Kidney (tissue), 13 donors: ENCODE measurements at regions not wholly inside any gene's neighbourhood (a gene's known extent, or its start where the extent isn't known, plus 50 kb on each side); places are given as distances from the start of the nearest gene placed in this dataset.
A peak's percentile ranks its signal among the peaks of the same experiment; 100 is the strongest.
"Not testable (repeated sequence)": the region's sequence is repeated elsewhere in the genome, so short reads cannot be mapped to it uniquely, and the experiment has no call there.

Source experiments
- DNase-seq, 5 donors: peaks; one replicate each; pipeline ENCODE4 v3.0.0-alpha.2; 2013 to 2020
- FAIRE-seq: peaks from 2 replicates; lab custom pipeline; 2012; peaks lifted over from hg19 to GRCh38; lab: Jason Lieb, UNC
- H3K27ac ChIP-seq, 2 donors: one replicate each; pipeline ENCODE4 v1.7.0; 2013; ENCODE audit warnings: low read depth in 2 of 2, low read length in 2 of 2, inconsistent platforms in 1 of 2
- H3K27me3 ChIP-seq: one replicate; pipeline ENCODE4 v1.7.1; 2013; ENCODE audit warnings: low read length, inconsistent platforms; ENCODE audit not compliant: control insufficient read depth, insufficient read depth
- H3K36me3 ChIP-seq, 3 donors: one replicate each; pipeline versions ENCODE4 v1.7.0 to v1.7.1; 2013; ENCODE audit warnings: low read length in 3 of 3, control low read depth in 1 of 3, inconsistent platforms in 1 of 3; ENCODE audit not compliant: insufficient read depth in 3 of 3, control insufficient read depth in 2 of 3
- H3K4me1 ChIP-seq, 3 donors: one replicate each; pipeline versions ENCODE4 v1.7.0 to v1.7.1; 2013; ENCODE audit warnings: low read length in 3 of 3, inconsistent platforms in 1 of 3, low read depth in 1 of 3; ENCODE audit not compliant: control insufficient read depth in 2 of 3, insufficient read depth in 2 of 3
- H3K4me3 ChIP-seq, 3 donors: one replicate each; pipeline versions ENCODE4 v1.7.0 to v1.8.1; 2013; ENCODE audit warnings: low read length in 3 of 3, control low read depth in 1 of 3, inconsistent platforms in 1 of 3
- H3K9ac ChIP-seq, 3 donors: one replicate each; pipeline versions ENCODE4 v1.7.0 to v1.7.1; 2013; ENCODE audit warnings: low read length in 3 of 3, control low read depth in 1 of 3, inconsistent platforms in 1 of 3
- H3K9me3 ChIP-seq, 3 donors: one replicate each; pipeline versions ENCODE4 v1.7.0 to v1.7.1; 2013; ENCODE audit warnings: low read length in 3 of 3, control low read depth in 1 of 3, inconsistent platforms in 1 of 3; ENCODE audit not compliant: control insufficient read depth in 2 of 3, insufficient read depth in 1 of 3
- intact Hi-C: fragments of 100-400 bp; cut with DNase I; formaldehyde crosslinking; loops from one replicate; pipeline ENCODE4 v1.11.1; 2022
- TF ChIP-seq, protein P1 (sequence below): IDR thresholded peaks from 3 replicates; pipeline ENCODE4 v1.5.1; 2012; ENCODE audit warnings: mild to moderate bottlenecking, moderate library complexity, borderline replicate concordance; ENCODE audit not compliant: insufficient read depth; ENCODE audit errors: extremely low read depth
- donor health status: control.
- donor health status: control.
- donor health status: control.
- donor health status: control.
- donor health status: control.
- donor health status: DM: yes; HTN: yes; CAD: no.
- donor health status: Normal renal cell carcinoma (clear cell type).

DNA sequence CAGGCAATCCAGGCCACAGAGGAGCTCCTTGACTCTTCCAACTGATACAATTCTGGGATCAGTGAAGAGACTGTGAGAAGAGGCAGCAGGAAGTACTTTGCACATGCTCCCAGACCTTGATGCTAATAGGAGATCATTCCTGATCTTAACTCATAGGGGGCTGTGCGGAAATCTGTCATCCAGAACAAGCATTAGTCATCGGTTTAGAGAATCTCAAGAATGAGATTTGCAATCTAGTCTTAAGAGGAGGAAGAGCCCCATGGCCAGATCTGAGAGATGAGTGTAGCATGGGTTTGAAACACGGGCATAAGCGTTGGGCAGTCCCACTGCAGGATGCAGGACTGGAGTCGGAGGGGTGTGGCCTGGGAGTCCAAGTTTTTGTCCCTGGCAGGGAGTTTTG is 1081.1 kb downstream of the NAALADL2 start:
- no peaks in the 10 kb centered on the region for H3K36me3 ChIP-seq
- no peaks in the 10 kb centered on the region for H3K4me1 ChIP-seq
- TF ChIP-seq, protein P1, sequence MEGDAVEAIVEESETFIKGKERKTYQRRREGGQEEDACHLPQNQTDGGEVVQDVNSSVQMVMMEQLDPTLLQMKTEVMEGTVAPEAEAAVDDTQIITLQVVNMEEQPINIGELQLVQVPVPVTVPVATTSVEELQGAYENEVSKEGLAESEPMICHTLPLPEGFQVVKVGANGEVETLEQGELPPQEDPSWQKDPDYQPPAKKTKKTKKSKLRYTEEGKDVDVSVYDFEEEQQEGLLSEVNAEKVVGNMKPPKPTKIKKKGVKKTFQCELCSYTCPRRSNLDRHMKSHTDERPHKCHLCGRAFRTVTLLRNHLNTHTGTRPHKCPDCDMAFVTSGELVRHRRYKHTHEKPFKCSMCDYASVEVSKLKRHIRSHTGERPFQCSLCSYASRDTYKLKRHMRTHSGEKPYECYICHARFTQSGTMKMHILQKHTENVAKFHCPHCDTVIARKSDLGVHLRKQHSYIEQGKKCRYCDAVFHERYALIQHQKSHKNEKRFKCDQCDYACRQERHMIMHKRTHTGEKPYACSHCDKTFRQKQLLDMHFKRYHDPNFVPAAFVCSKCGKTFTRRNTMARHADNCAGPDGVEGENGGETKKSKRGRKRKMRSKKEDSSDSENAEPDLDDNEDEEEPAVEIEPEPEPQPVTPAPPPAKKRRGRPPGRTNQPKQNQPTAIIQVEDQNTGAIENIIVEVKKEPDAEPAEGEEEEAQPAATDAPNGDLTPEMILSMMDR, result no peak
- DNase-seq (no peak), FAIRE-seq (no peak)
- intact Hi-C loops, result no loop called here
- H3K9ac ChIP-seq, result no peak overlapping the region
- H3K4me3 ChIP-seq, result no peak overlapping the region
- H3K27me3 ChIP-seq, result no peaks in the 10 kb centered on the region
- H3K27ac ChIP-seq, result no peak overlapping the region
- H3K9me3 ChIP-seq, result no peaks in the 10 kb centered on the region

DNA sequence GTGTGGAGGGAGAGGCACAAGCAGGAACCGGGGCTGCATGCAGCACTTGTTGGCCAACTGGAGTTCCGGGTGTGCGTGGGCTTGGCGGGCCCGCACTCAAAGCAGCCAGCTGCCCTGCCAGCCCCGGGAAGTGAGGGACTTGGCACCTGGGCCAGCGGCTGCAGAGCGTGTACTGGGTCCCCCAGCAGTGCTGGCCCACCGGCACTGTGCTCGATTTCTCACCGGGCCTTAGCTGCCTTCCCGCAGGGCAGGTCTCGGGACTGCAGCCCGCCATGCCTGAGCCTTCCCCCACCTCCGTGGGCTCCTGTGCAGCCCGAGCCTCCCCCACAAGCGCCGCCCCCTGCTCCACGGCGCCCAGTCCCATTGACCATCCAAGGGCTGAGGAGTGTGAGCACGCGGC is 1078.2 kb downstream of the NAALADL2 start:
- H3K27ac ChIP-seq, H3K4me3 ChIP-seq, intact Hi-C loops, H3K36me3 ChIP-seq, FAIRE-seq, H3K4me1 ChIP-seq, H3K9me3 ChIP-seq, H3K27me3 ChIP-seq, H3K9ac ChIP-seq: not testable (repeated sequence)
- peak in 1 of 5 donors; percentile 54 for DNase-seq

DNA sequence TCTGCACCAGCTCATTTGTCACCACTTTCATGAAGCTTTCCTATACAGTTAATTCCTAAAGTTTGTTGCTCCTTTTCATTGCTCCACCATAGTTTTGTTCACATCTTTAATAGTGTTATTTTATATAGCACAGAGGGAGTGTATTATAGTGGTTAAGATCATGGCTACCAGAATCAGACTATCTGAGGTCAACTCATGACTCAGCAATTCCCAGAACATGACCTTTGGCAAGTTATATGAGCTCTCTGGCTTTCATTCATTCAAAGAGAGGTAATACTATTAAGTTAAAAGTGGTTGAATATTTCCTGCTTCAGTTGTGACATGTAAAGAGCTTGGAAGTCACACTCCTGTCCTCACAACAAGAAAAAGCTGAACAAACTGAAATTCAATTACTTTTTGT is 1073.5 kb downstream of the NAALADL2 start:
- H3K9ac ChIP-seq, result no peak overlapping the region
- H3K9me3 ChIP-seq, result no peaks in the 10 kb centered on the region
- no peak for FAIRE-seq
- H3K27ac ChIP-seq, result no peak overlapping the region
- H3K27me3 ChIP-seq, result no peaks in the 10 kb centered on the region
- no peak for DNase-seq
- intact Hi-C loops, result no loop called here
- H3K36me3 ChIP-seq, result no peaks in the 10 kb centered on the region
- no peaks in the 10 kb centered on the region for H3K4me1 ChIP-seq
- H3K4me3 ChIP-seq, result no peak overlapping the region
- TF ChIP-seq, protein P1, result no peak

DNA sequence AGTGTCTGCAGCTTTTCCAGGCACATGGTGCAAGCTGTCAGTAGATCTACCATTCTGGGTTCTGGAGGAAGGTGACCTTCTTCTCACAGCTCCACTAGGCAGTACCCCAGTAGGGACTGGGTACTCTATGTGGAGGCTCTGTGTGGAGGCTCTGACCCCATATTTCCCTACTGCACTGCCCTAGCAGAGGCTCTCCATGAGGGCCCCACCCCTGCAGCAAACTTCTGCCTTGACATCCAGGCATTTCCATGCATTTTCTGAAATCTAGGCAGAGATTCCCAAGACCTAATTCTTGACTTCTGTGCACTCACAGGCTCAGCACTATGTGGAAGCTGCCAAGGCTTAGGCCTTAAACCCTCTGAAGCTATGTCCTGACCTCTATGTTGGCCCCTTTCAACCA is 1060.0 kb downstream of the NAALADL2 start:
- no peak overlapping the region for H3K9ac ChIP-seq
- intact Hi-C loops, result no loop called here
- no peaks in the 10 kb centered on the region for H3K36me3 ChIP-seq
- FAIRE-seq, result no peak
- TF ChIP-seq, protein P1, result no peak
- H3K9me3 ChIP-seq, result no peaks in the 10 kb centered on the region
- no peak overlapping the region for H3K4me3 ChIP-seq
- no peaks in the 10 kb centered on the region for H3K4me1 ChIP-seq
- no peak for DNase-seq
- no peaks in the 10 kb centered on the region for H3K27me3 ChIP-seq
- H3K27ac ChIP-seq, result no peak overlapping the region
